ENCODE measurements at regions not wholly inside any gene's neighbourhood (a gene's known extent, or its start where the extent isn't known, plus 50 kb on each side); places are given as distances from the start of the nearest gene placed in this dataset.

- no peak for TF ChIP-seq GATA3 (IDR thresholded peaks at IDR 0.05; ENCODE audit: low read depth, low read length)
- no peak for TF ChIP-seq GATA2 (IDR thresholded peaks at IDR 0.05; ENCODE audit: low read depth, low read length)
These were observed 713.7 kb downstream of the DSC3 start for GRCh38 chr18:30328839-30329238.

- no peak for TF ChIP-seq GATA2 (IDR thresholded peaks at IDR 0.05; ENCODE audit: low read depth, low read length)
- no peak for TF ChIP-seq GATA3 (IDR thresholded peaks at IDR 0.05; ENCODE audit: low read depth, low read length)
These were observed 740.4 kb downstream of the DSC3 start for GRCh38 chr18:30302181-30302580.

- TF ChIP-seq GATA3 (IDR thresholded peaks at IDR 0.05; ENCODE audit: low read depth, low read length) (no peak), GATA2 (IDR thresholded peaks at IDR 0.05; ENCODE audit: low read depth, low read length) (no peak)
These were observed 743.8 kb downstream of the DSC3 start for GRCh38 chr18:30298769-30299168.

GRCh38 chr18:30288662-30289414 is 753.7 kb downstream of the DSC3 start:
- TF ChIP-seq GATA3 (IDR thresholded peaks at IDR 0.05; ENCODE audit: low read depth, low read length) (no peak), GATA2 (IDR thresholded peaks at IDR 0.05; ENCODE audit: low read depth, low read length) (no peak)

- TF ChIP-seq GATA3 (IDR thresholded peaks at IDR 0.05; ENCODE audit: low read depth, low read length) (no peak), GATA2 (IDR thresholded peaks at IDR 0.05; ENCODE audit: low read depth, low read length) (no peak)
These were observed 761.6 kb downstream of the DSC3 start for GRCh38 chr18:30280861-30281470.

GRCh38 chr18:30280186-30280585 is 762.4 kb downstream of the DSC3 start:
- TF ChIP-seq GATA2 (IDR thresholded peaks at IDR 0.05; ENCODE audit: low read depth, low read length) (no peak), GATA3 (IDR thresholded peaks at IDR 0.05; ENCODE audit: low read depth, low read length) (no peak)

DNA sequence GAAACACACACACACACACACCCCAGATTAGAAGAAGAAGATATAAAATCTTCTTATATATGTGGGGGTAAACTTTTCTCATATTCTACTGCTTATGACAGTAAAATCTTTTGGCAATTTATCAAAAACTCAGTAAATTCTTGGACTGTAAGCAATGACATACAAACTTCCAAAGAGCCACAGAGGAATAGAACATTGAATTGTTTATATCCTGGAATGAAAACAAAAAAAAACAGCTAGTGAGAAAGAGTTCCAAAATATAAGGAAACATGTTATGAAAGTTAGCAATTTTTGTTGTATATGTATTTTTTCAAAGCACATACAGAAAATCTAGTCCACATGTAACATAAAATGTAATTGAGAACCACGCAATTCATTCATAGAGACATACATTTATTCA is 764.9 kb downstream of the DSC3 start:
- TF ChIP-seq GATA2 (IDR thresholded peaks at IDR 0.05; ENCODE audit: low read depth, low read length) (no peak), GATA3 (IDR thresholded peaks at IDR 0.05; ENCODE audit: low read depth, low read length) (no peak)

DNA sequence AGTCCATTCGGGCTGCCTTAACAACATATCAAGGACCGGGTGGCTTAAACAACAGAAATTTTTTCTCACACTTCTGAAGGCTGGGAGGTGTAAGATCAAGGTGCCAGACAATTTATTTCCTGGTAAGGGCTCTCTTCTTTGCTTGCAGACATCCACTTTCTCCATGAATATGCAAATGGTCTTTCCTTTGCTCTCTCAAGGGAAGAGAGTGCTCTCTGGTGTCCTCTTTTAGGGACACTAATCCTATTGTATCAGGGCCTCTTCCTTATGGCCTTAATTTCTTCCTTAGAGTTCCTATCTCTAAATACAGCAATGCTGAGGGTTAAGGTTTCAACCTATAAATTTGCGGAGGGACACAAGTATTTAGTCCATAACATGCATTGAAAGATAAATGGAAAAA is 770.8 kb downstream of the DSC3 start:
- no peak for TF ChIP-seq GATA2 (IDR thresholded peaks at IDR 0.05; ENCODE audit: low read depth, low read length)
- no peak for TF ChIP-seq GATA3 (IDR thresholded peaks at IDR 0.05; ENCODE audit: low read depth, low read length)

GRCh38 chr18:30265190-30265589 is 777.4 kb downstream of the DSC3 start:
- TF ChIP-seq GATA3 (IDR thresholded peaks at IDR 0.05; ENCODE audit: low read depth, low read length) (no peak), GATA2 (IDR thresholded peaks at IDR 0.05; ENCODE audit: low read depth, low read length) (no peak)

GRCh38 chr18:30254331-30254730 is 788.2 kb downstream of the DSC3 start:
- TF ChIP-seq GATA3 (IDR thresholded peaks at IDR 0.05; ENCODE audit: low read depth, low read length): no peak
- TF ChIP-seq GATA2 (IDR thresholded peaks at IDR 0.05; ENCODE audit: low read depth, low read length): no peak

DNA sequence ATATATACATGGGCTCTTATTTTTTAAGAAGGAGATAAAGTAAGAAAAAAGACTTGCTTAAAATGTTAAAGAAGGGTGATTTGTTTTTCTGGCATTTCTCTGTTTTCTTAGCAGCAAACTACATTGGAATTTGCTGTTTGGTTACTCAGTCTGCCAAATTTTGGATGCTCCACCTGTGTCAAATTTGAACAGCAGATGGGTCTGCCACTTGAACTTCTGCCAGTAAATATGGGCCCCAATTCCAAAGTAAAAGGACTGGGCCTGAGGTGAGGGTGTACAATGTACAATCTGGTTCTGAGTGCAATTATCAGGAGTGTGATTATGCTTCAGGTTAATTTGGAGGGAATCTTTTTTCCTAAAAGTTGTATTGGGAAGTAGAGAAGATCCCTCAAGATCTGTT is 794.5 kb downstream of the DSC3 start:
- TF ChIP-seq GATA3 (IDR thresholded peaks at IDR 0.05; ENCODE audit: low read depth, low read length): no peak
- no peak for TF ChIP-seq GATA2 (IDR thresholded peaks at IDR 0.05; ENCODE audit: low read depth, low read length)

- no peak for TF ChIP-seq GATA3 (IDR thresholded peaks at IDR 0.05; ENCODE audit: low read depth, low read length)
- no peak for TF ChIP-seq GATA2 (IDR thresholded peaks at IDR 0.05; ENCODE audit: low read depth, low read length)
These were observed 796.6 kb downstream of the DSC3 start for GRCh38 chr18:30245766-30246455.

- TF ChIP-seq GATA2 (IDR thresholded peaks at IDR 0.05; ENCODE audit: low read depth, low read length) (no peak), GATA3 (IDR thresholded peaks at IDR 0.05; ENCODE audit: low read depth, low read length) (no peak)
These were observed 807.8 kb downstream of the DSC3 start for GRCh38 chr18:30234755-30235154.

- no peak for TF ChIP-seq GATA3 (IDR thresholded peaks at IDR 0.05; ENCODE audit: low read depth, low read length)
- TF ChIP-seq GATA2 (IDR thresholded peaks at IDR 0.05; ENCODE audit: low read depth, low read length): no peak
These were observed 831.4 kb downstream of the DSC3 start for GRCh38 chr18:30211112-30211511.

GRCh38 chr18:30208546-30208945 is 834.0 kb downstream of the DSC3 start:
- TF ChIP-seq GATA2 (IDR thresholded peaks at IDR 0.05; ENCODE audit: low read depth, low read length) (no peak), GATA3 (IDR thresholded peaks at IDR 0.05; ENCODE audit: low read depth, low read length) (no peak)

Data from SH-SY5Y (cell line).